ENCODE measurements at regions not wholly inside any gene's neighbourhood (a gene's known extent, or its start where the extent isn't known, plus 50 kb on each side); places are given as distances from the start of the nearest gene placed in this dataset.

GRCh38 chr17:71482625-71483024 lies 638.2 kb upstream of the SOX9 start:
- Mint-ChIP-seq H3K9me3 (peaks cover 2% of the 10 kb centered on the region), H3K4me1 (no peaks in the 10 kb centered on the region), H3K36me3 (no peaks in the 10 kb centered on the region), H3K27me3 (no peaks in the 10 kb centered on the region), H3K4me3 (no peak overlapping the region), H3K27ac (no peak overlapping the region)
- ATAC-seq (ENCODE audit: low read depth) = no peak
- DNase-seq (ENCODE audit: low spot score in 2 of 2) = no peak

GRCh38 chr17:71484546-71484945 lies 636.3 kb upstream of the SOX9 start:
- DNase-seq (ENCODE audit: low spot score in 2 of 2) (no peak), ATAC-seq (ENCODE audit: low read depth) (no peak)
- H3K36me3 Mint-ChIP-seq = no peaks in the 10 kb centered on the region
- H3K27me3 Mint-ChIP-seq = no peaks in the 10 kb centered on the region
- H3K4me3 Mint-ChIP-seq = no peak overlapping the region
- H3K4me1 Mint-ChIP-seq = no peaks in the 10 kb centered on the region
- no peak overlapping the region for H3K27ac Mint-ChIP-seq
- H3K9me3 Mint-ChIP-seq = no peaks in the 10 kb centered on the region

DNA sequence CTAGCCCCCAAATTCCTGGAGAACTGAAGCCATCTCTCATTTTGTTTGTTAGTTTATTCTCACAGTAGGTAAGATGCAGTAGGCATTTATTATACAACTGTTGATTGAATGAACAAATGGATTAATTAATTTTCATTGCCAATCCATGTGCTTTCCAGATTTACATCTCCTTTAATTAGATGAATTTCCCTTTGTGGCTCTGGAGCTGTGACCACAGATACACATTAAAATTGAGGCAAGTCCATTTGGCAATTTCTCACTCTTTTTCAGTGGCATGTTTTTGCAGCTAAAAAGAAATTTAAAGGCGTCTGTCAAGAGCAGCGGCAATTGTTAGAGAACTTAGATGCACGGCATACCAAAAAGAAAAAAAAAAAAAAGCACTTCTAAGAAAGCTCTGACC lies 635.4 kb upstream of the SOX9 start:
- Mint-ChIP-seq H3K36me3 (no peaks in the 10 kb centered on the region), H3K9me3 (peaks cover 1% of the 10 kb centered on the region), H3K4me1 (no peaks in the 10 kb centered on the region), H3K27ac (no peak overlapping the region), H3K4me3 (no peak overlapping the region), H3K27me3 (no peaks in the 10 kb centered on the region)
- DNase-seq (ENCODE audit: low spot score in 2 of 2) (no peak), ATAC-seq (ENCODE audit: low read depth) (no peak)

GRCh38 chr17:71486261-71486660 lies 634.6 kb upstream of the SOX9 start:
- H3K9me3 Mint-ChIP-seq = peaks cover 1% of the 10 kb centered on the region
- H3K4me1 Mint-ChIP-seq = no peaks in the 10 kb centered on the region
- no peak overlapping the region for H3K27ac Mint-ChIP-seq
- DNase-seq (ENCODE audit: low spot score in 2 of 2) (no peak), ATAC-seq (ENCODE audit: low read depth) (no peak)
- H3K4me3 Mint-ChIP-seq = no peak overlapping the region
- no peaks in the 10 kb centered on the region for H3K27me3 Mint-ChIP-seq
- H3K36me3 Mint-ChIP-seq = no peaks in the 10 kb centered on the region

DNA sequence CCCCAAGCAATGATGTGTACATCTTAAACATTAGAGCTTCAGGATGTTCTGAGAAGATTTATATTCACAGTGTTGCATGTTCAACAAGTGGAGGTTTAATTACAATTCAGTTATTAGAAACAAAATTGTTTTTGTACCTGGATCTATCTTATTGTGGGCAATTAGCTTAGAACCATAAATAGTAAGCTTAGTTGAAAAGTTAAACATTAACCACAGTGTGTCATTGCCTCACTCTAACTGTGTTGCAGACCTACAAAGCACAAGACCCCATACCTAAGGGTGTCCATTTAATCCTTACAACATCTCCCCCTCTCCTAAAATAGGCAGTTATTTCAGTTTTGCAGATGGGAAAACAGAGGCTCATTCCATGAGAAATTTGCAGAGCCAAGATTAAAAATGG lies 632.0 kb upstream of the SOX9 start:
- H3K36me3 Mint-ChIP-seq = no peaks in the 10 kb centered on the region
- no peak for ATAC-seq (ENCODE audit: low read depth)
- DNase-seq (ENCODE audit: low spot score in 2 of 2) = no peak
- no peaks in the 10 kb centered on the region for H3K27me3 Mint-ChIP-seq
- no peaks in the 10 kb centered on the region for H3K4me1 Mint-ChIP-seq
- no peak overlapping the region for H3K27ac Mint-ChIP-seq
- peaks cover 3% of the 10 kb centered on the region for H3K9me3 Mint-ChIP-seq
- H3K4me3 Mint-ChIP-seq = no peak overlapping the region

DNA sequence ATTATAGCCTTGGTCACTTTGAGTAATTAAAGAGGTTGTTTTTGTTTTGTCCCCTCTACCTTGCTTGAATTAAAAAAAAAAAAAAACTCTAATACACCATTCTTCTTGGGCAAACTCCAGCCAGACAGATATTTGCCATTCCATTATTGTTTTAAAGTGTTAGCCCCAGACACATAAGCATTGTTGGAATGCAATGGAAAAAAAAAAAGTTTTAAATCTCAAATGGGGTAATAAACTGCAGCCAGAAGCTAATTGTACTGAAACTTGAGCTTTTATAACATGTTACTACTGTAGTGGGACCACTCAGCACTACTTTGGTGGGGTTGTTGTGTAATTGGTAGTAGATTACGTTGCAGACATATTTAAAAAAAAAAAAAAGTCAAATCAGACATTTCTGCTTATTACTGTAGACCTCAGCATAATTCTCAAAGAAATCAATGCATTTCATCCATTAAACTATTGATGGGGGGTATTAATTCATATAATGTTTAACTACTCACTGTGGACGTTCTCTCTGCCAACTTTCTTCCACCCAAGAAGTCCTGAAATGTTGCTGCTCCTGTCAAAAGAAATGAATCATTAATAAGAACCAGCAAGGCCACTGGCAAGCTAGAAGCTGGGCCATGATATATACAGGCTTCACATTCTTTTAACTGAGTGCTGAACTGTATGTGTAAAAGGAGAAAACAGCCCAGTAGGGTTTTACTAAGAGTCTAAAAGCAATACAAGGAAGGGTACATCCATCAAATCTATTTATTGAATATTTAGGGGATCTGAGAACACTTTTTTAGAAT lies 626.6 kb upstream of the SOX9 start:
- Mint-ChIP-seq H3K36me3 (no peaks in the 10 kb centered on the region), H3K27me3 (no peaks in the 10 kb centered on the region), H3K9me3 (peaks cover 3% of the 10 kb centered on the region), H3K27ac (no peak overlapping the region), H3K4me1 (no peaks in the 10 kb centered on the region), H3K4me3 (no peak overlapping the region)
- no peak for ATAC-seq (ENCODE audit: low read depth)
- DNase-seq (ENCODE audit: low spot score in 2 of 2) = no peak

GRCh38 chr17:71495420-71495819 lies 625.4 kb upstream of the SOX9 start:
- no peak for DNase-seq (ENCODE audit: low spot score in 2 of 2)
- ATAC-seq (ENCODE audit: low read depth) = no peak
- H3K36me3 Mint-ChIP-seq = no peaks in the 10 kb centered on the region

GRCh38 chr17:71496552-71496951 lies 624.3 kb upstream of the SOX9 start:
- Mint-ChIP-seq H3K27ac (no peak overlapping the region), H3K27me3 (no peaks in the 10 kb centered on the region), H3K4me1 (no peaks in the 10 kb centered on the region), H3K36me3 (no peaks in the 10 kb centered on the region), H3K4me3 (no peak overlapping the region), H3K9me3 (peaks cover 4% of the 10 kb centered on the region)
- DNase-seq (ENCODE audit: low spot score in 2 of 2) = no peak
- ATAC-seq (ENCODE audit: low read depth) = no peak

More at GRCh38 chr17:71495420-71495819, 625.4 kb upstream of the SOX9 start:
- Mint-ChIP-seq H3K27ac (no peak overlapping the region), H3K4me1 (no peaks in the 10 kb centered on the region), H3K9me3 (peaks cover 4% of the 10 kb centered on the region), H3K27me3 (no peaks in the 10 kb centered on the region), H3K4me3 (no peak overlapping the region)

DNA sequence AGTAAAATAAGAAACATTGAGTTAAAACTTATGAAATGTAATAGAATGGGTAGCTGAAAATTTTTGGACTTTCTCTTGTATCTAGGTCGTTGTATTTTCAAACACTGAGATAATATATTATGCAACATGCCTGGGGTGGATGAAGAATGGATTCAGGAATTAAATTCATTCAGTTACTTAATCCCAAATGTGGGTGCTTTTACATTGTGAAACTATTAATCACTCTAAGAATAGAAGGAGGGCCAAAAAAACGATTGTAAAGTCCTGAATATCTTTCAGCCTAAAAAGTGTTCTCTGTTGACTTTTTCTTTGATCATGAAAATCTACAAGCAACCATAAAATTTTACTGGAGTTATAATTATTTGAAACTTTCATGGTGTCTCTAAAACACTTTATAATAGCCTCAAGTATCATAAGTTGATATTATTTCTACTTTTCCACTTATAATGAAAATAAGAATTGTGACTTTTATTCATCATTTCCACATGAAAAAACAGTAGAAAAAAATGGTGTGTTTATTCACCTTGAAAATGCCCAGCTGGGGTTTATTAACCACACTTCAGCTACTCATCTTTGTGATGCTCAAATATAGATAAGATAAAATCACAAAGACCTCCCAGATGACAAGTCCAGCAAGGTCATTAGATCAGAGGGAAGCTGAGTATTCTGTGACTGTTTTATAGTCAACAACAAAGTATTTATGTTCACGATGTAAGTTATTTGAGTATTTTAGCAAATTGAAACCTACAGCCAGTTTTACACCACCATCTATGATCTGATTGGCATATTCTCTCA lies 619.9 kb upstream of the SOX9 start:
- Mint-ChIP-seq H3K9me3 (peaks cover 12% of the 10 kb centered on the region), H3K36me3 (no peaks in the 10 kb centered on the region), H3K27ac (no peak overlapping the region), H3K27me3 (no peaks in the 10 kb centered on the region), H3K4me3 (no peak overlapping the region), H3K4me1 (no peaks in the 10 kb centered on the region)
- DNase-seq (ENCODE audit: low spot score in 2 of 2) (no peak), ATAC-seq (ENCODE audit: low read depth) (no peak)

DNA sequence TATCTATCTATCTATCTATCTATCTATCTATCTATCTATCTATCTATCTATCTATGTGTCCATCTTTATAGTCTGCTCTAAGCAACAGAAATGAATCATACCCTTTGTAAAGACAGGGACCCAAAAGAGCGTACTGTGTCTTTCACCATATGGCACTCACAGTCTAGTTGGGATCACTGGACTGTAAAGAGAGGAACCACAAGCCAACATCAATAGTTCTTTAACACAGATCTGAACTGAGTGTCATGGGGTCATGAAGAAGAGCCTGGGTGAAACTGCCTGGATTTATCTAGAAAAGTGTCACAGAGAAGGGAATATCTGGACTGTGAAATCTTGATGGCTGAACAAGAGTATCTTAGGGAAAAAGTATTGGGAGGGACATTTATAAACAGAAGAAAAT lies 619.1 kb upstream of the SOX9 start:
- no peak overlapping the region for H3K27ac Mint-ChIP-seq
- no peak for ATAC-seq (ENCODE audit: low read depth)
- no peaks in the 10 kb centered on the region for H3K27me3 Mint-ChIP-seq
- H3K36me3 Mint-ChIP-seq = no peaks in the 10 kb centered on the region
- no peak overlapping the region for H3K4me3 Mint-ChIP-seq
- DNase-seq (ENCODE audit: low spot score in 2 of 2) = no peak
- H3K9me3 Mint-ChIP-seq = peaks cover 15% of the 10 kb centered on the region
- H3K4me1 Mint-ChIP-seq = no peaks in the 10 kb centered on the region

GRCh38 chr17:71502443-71502842 lies 618.4 kb upstream of the SOX9 start:
- DNase-seq (ENCODE audit: low spot score in 2 of 2) (no peak), ATAC-seq (ENCODE audit: low read depth) (no peak)
- H3K27me3 Mint-ChIP-seq = no peaks in the 10 kb centered on the region
- H3K4me3 Mint-ChIP-seq = no peak overlapping the region
- H3K9me3 Mint-ChIP-seq = peaks cover 15% of the 10 kb centered on the region
- H3K27ac Mint-ChIP-seq = no peak overlapping the region
- no peaks in the 10 kb centered on the region for H3K4me1 Mint-ChIP-seq
- H3K36me3 Mint-ChIP-seq = no peaks in the 10 kb centered on the region

GRCh38 chr17:71503710-71504465 lies 616.9 kb upstream of the SOX9 start:
- Mint-ChIP-seq H3K36me3 (no peaks in the 10 kb centered on the region), H3K4me3 (no peak overlapping the region), H3K27ac (no peak overlapping the region), H3K27me3 (no peaks in the 10 kb centered on the region), H3K4me1 (no peaks in the 10 kb centered on the region), H3K9me3 (peaks cover 15% of the 10 kb centered on the region)
- ATAC-seq (ENCODE audit: low read depth) = no peak
- no peak for DNase-seq (ENCODE audit: low spot score in 2 of 2)

- no peaks in the 10 kb centered on the region for H3K4me1 Mint-ChIP-seq
- no peaks in the 10 kb centered on the region for H3K36me3 Mint-ChIP-seq
- ATAC-seq (ENCODE audit: low read depth) = no peak
- H3K27me3 Mint-ChIP-seq = no peaks in the 10 kb centered on the region
- H3K4me3 Mint-ChIP-seq = no peak overlapping the region
- H3K9me3 Mint-ChIP-seq = peaks cover 12% of the 10 kb centered on the region
- H3K27ac Mint-ChIP-seq = no peak overlapping the region
- no peak for DNase-seq (ENCODE audit: low spot score in 2 of 2)
These were observed 615.6 kb upstream of the SOX9 start for GRCh38 chr17:71505200-71505599.

- Mint-ChIP-seq H3K27ac (no peak overlapping the region), H3K4me3 (no peak overlapping the region), H3K27me3 (no peaks in the 10 kb centered on the region), H3K9me3 (peaks cover 12% of the 10 kb centered on the region), H3K4me1 (no peaks in the 10 kb centered on the region), H3K36me3 (no peaks in the 10 kb centered on the region)
- DNase-seq (ENCODE audit: low spot score in 2 of 2) (no peak), ATAC-seq (ENCODE audit: low read depth) (no peak)
These were observed 614.8 kb upstream of the SOX9 start for GRCh38 chr17:71505981-71506380.

Measured in memory B cell (primary cell).